Neural cell (in vitro differentiated cells): ENCODE measurements at regions not wholly inside any gene's neighbourhood (a gene's known extent, or its start where the extent isn't known, plus 50 kb on each side); places are given as distances from the start of the nearest gene placed in this dataset.

Source experiments
- H2AFZ ChIP-seq: fragments of 200-600, 300-800 bp; sonication (generic), shearing (Covaris generic); 2 replicates; pipeline ENCODE4 v1.6.0; 2014; ENCODE audit warnings: low read depth, mild to moderate bottlenecking, antibody characterized with exemption, low read length, moderate library complexity
- H3F3A ChIP-seq: fragments of 200-600 bp; shearing (Covaris generic); 2 replicates; pipeline ENCODE4 v1.6.1; 2016; ENCODE audit warnings: mild to moderate bottlenecking, moderate library complexity, mixed read lengths, antibody characterized with exemption, low read length; ENCODE audit not compliant: insufficient read depth, poor library complexity, severe bottlenecking
- H3K27ac ChIP-seq: fragments of 200-600, 300-800 bp; sonication (generic), shearing (Covaris generic); 2 replicates; pipeline ENCODE4 v1.5.1; 2014; ENCODE audit warnings: mild to moderate bottlenecking, low read length, moderate library complexity
- H3K27me3 ChIP-seq: fragments of 300-800, 200-600 bp; sonication (generic), shearing (Covaris generic); 2 replicates; pipeline ENCODE4 v1.6.0; 2014; ENCODE audit warnings: mild to moderate bottlenecking, low read depth, low read length, moderate library complexity; ENCODE audit not compliant: insufficient read depth
- H3K36me3 ChIP-seq: fragments of 300-800, 200-600 bp; sonication (generic), shearing (Covaris generic); 2 replicates; pipeline ENCODE4 v1.5.1; 2014; ENCODE audit warnings: mild to moderate bottlenecking, antibody characterized with exemption, low read length, moderate library complexity; ENCODE audit not compliant: insufficient read depth
- H3K4me2 ChIP-seq: fragments of 300-800, 200-600 bp; sonication (generic), shearing (Covaris generic); 2 replicates; pipeline ENCODE4 v1.6.0; 2014; ENCODE audit warnings: mild to moderate bottlenecking, low read length
- H3K4me3 ChIP-seq: fragments of 300-800, 200-600 bp; sonication (generic), shearing (Covaris generic); 2 replicates; pipeline ENCODE4 v1.5.1; 2014; ENCODE audit warnings: mild to moderate bottlenecking, low read length, moderate library complexity
- H3K79me2 ChIP-seq: fragments of 200-600 bp; shearing (Covaris generic); replicated peaks from 2 replicates; pipeline ENCODE4 v1.6.0; 2014; ENCODE audit warnings: mild to moderate bottlenecking, low read length, moderate library complexity; ENCODE audit not compliant: insufficient read depth
- H3K9ac ChIP-seq: fragments of 300-800, 200-600 bp; sonication (generic), shearing (Covaris generic); 2 replicates; pipeline ENCODE4 v1.6.1; 2016; ENCODE audit warnings: mild to moderate bottlenecking, low read length, mixed read lengths
- H3K9me2 ChIP-seq: fragments of 200-600 bp; shearing (Covaris generic); 2 replicates; pipeline ENCODE4 v1.6.1; 2016; ENCODE audit warnings: mild to moderate bottlenecking, low read length, mixed read lengths; ENCODE audit not compliant: insufficient read depth
- H3K9me3 ChIP-seq: fragments of 200-600, 300-800 bp; sonication (generic), shearing (Covaris generic); 2 replicates; pipeline ENCODE4 v1.6.1; 2016; ENCODE audit warnings: mild to moderate bottlenecking, mixed run types, low read length, moderate library complexity, mixed read lengths
- H4K20me1 ChIP-seq: fragments of 200-600 bp; shearing (Covaris generic); 2 replicates; pipeline ENCODE4 v1.6.1; 2016; ENCODE audit warnings: mild to moderate bottlenecking, mixed run types; ENCODE audit not compliant: insufficient read depth
- CTCF ChIP-seq: fragments of 450-650 bp; IDR thresholded peaks from 2 replicates; pipeline ENCODE4 v1.5.1; 2014; ENCODE audit warnings: antibody characterized with exemption, mild to moderate bottlenecking, moderate library complexity; ENCODE audit not compliant: poor library complexity, severe bottlenecking
- EP300 ChIP-seq: fragments of 450-650 bp; conservative IDR thresholded peaks from 2 replicates; pipeline ENCODE4 v1.6.1; 2014; ENCODE audit warnings: antibody characterized with exemption, mild to moderate bottlenecking, moderate library complexity; ENCODE audit not compliant: poor library complexity, severe bottlenecking
- EZH2 ChIP-seq: fragments of 200-600, 300-800 bp; shearing (Covaris generic), sonication (generic); IDR thresholded peaks from 2 replicates; pipeline ENCODE4 v1.6.1; 2014; ENCODE audit warnings: antibody characterized with exemption, low read length, borderline replicate concordance, mild to moderate bottlenecking; ENCODE audit not compliant: insufficient read depth, poor library complexity, severe bottlenecking
- MXI1 ChIP-seq: fragments of 450-650 bp; conservative IDR thresholded peaks from 2 replicates; pipeline ENCODE4 v1.6.1; 2014; ENCODE audit warnings: antibody characterized with exemption, mild to moderate bottlenecking; ENCODE audit not compliant: poor library complexity, severe bottlenecking
- POLR2AphosphoS5 ChIP-seq: IDR thresholded peaks from 2 replicates; pipeline ENCODE4 v1.6.1; 2012
- RAD21 ChIP-seq: fragments of 450-650 bp; conservative IDR thresholded peaks from 2 replicates; pipeline ENCODE4 v1.6.1; 2014; ENCODE audit warnings: antibody characterized with exemption, mild to moderate bottlenecking, moderate library complexity
- REST ChIP-seq: IDR thresholded peaks from 2 replicates; pipeline ENCODE4 v1.6.1; 2012; ENCODE audit warnings: borderline replicate concordance
- SMC3 ChIP-seq: fragments of 450-650 bp; conservative IDR thresholded peaks from 2 replicates; pipeline ENCODE4 v1.6.1; 2014; ENCODE audit warnings: antibody characterized with exemption, mild to moderate bottlenecking, moderate library complexity; ENCODE audit not compliant: poor library complexity
- TAF1 ChIP-seq: IDR thresholded peaks from 2 replicates; pipeline ENCODE4 v1.6.1; 2012; ENCODE audit warnings: low read depth

GRCh38 chr16:9555051-9555450, 463.6 kb downstream of the HAPSTR1 start:
- Histone ChIP-seq H3K9me3 (peaks cover 10% of the 10 kb centered on the region), H3K27me3 (no peaks in the 10 kb centered on the region), H4K20me1 (no peaks in the 10 kb centered on the region), H3K9me2 (no peaks in the 10 kb centered on the region), H3K27ac (no peak overlapping the region), H3K9ac (no peak overlapping the region), H3K4me2 (no peak overlapping the region), H3K36me3 (no peaks in the 10 kb centered on the region), H3K4me3 (no peak overlapping the region), H3K79me2 (no peaks in the 10 kb centered on the region), H3F3A (no peaks in the 10 kb centered on the region), H2AFZ (no peak overlapping the region)
- no peak for TF ChIP-seq SMC3
- no peak for TF ChIP-seq MXI1
- TF ChIP-seq CTCF, result no peak
- TF ChIP-seq EP300, result no peak
- TF ChIP-seq TAF1, result no peak
- no peak for TF ChIP-seq EZH2
- TF ChIP-seq RAD21, result no peak
- no peak for TF ChIP-seq REST
- TF ChIP-seq POLR2AphosphoS5, result no peak

GRCh38 chr16:9556949-9557665, 465.7 kb downstream of the HAPSTR1 start:
- Histone ChIP-seq H3K27ac (no peak overlapping the region), H2AFZ (no peak overlapping the region), H3K79me2 (no peaks in the 10 kb centered on the region), H3K4me2 (no peak overlapping the region), H3K9me3 (peaks cover 10% of the 10 kb centered on the region), H3K27me3 (no peaks in the 10 kb centered on the region), H4K20me1 (no peaks in the 10 kb centered on the region), H3K9me2 (no peaks in the 10 kb centered on the region), H3F3A (no peaks in the 10 kb centered on the region), H3K36me3 (no peaks in the 10 kb centered on the region), H3K4me3 (no peak overlapping the region), H3K9ac (no peak overlapping the region)
- TF ChIP-seq TAF1, result no peak
- TF ChIP-seq REST, result no peak
- TF ChIP-seq EP300, result no peak
- no peak for TF ChIP-seq SMC3
- no peak for TF ChIP-seq POLR2AphosphoS5
- TF ChIP-seq EZH2, result no peak
- TF ChIP-seq CTCF, result no peak
- TF ChIP-seq MXI1, result no peak
